ENCODE measurements at regions not wholly inside any gene's neighbourhood (a gene's known extent, or its start where the extent isn't known, plus 50 kb on each side); places are given as distances from the start of the nearest gene placed in this dataset.
A peak's percentile ranks its signal among the peaks of the same experiment; 100 is the strongest.

- Mint-ChIP-seq H3K4me1 (no peaks in the 10 kb centered on the region), H3K9me3 (peaks cover 16% of the 10 kb centered on the region; the same call in 1 of the 2 replicates), H3K36me3 (peaks cover 12% of the 10 kb centered on the region; the same call in 1 of the 2 replicates), H3K27ac (no peak overlapping the region), H3K4me3 (no peak overlapping the region), H3K27me3 (ENCODE audit: low read depth) (no peaks in the 10 kb centered on the region)
- ATAC-seq (no peak), DNase-seq (ENCODE audit: low spot score) (no peak)
- POLR2A ChIA-PET = no interaction called here
- CTCF ChIA-PET = no interaction called here
- no peak for TF ChIP-seq ZNF317 (CRISPR knock-in tag; IDR thresholded peaks at IDR 0.05; ENCODE audit: borderline replicate concordance, low read depth)
- no peak for TF ChIP-seq MYBL2 (CRISPR knock-in tag; IDR thresholded peaks at IDR 0.05)
- no peak for TF ChIP-seq HMGXB4 (CRISPR knock-in tag; IDR thresholded peaks at IDR 0.05)
These were observed 1183.8 kb downstream of the HACE1 start for GRCh38 chr6:103675807-103676406.

DNA sequence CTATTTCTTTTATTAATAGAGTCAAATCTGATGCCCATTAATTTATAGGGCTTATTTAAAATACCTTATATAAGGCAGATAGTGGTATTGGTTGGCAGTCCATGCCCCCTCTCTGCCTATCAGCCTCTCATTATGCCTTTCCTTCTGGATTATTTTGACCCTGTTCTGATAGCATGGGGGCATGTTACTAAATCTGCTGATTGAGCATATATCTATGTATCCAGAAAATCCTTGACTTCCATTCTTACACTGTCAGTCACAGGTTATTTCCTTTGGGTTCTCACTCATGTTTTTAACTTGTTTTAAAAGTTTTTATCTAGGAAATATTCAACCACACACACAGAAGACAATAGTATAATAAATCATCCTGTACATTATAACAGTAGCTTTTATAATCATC is 1184.9 kb downstream of the HACE1 start:
- no peaks in the 10 kb centered on the region for H3K27me3 Mint-ChIP-seq (ENCODE audit: low read depth)
- H3K9me3 Mint-ChIP-seq = peaks cover 16% of the 10 kb centered on the region; the same call in 1 of the 2 replicates
- no peaks in the 10 kb centered on the region for H3K4me1 Mint-ChIP-seq
- POLR2A ChIA-PET = no interaction called here
- H3K27ac Mint-ChIP-seq = no peak overlapping the region
- TF ChIP-seq IRF2 (CRISPR knock-in tag; IDR thresholded peaks at IDR 0.05; ENCODE audit: borderline replicate concordance, low read depth) = no peak
- TF ChIP-seq ZNF263 (CRISPR knock-in tag; IDR thresholded peaks at IDR 0.05; ENCODE audit: low read depth) = no peak
- TF ChIP-seq ZNF317 (CRISPR knock-in tag; IDR thresholded peaks at IDR 0.05; ENCODE audit: borderline replicate concordance, low read depth) = no peak
- TF ChIP-seq, protein P1, sequence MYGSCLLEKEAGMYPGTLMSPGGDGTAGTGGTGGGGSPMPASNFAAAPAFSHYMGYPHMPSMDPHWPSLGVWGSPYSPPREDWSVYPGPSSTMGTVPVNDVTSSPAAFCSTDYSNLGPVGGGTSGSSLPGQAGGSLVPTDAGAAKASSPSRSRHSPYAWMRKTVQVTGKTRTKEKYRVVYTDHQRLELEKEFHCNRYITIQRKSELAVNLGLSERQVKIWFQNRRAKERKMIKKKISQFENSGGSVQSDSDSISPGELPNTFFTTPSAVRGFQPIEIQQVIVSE (CRISPR knock-in tag; IDR thresholded peaks at IDR 0.05; ENCODE audit: borderline replicate concordance) = no peak
- TF ChIP-seq, protein P2, sequence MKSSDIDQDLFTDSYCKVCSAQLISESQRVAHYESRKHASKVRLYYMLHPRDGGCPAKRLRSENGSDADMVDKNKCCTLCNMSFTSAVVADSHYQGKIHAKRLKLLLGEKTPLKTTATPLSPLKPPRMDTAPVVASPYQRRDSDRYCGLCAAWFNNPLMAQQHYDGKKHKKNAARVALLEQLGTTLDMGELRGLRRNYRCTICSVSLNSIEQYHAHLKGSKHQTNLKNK (CRISPR knock-in tag; IDR thresholded peaks at IDR 0.05) = no peak
- TF ChIP-seq CREB1 (CRISPR knock-in tag; IDR thresholded peaks at IDR 0.05) = no peak
- TF ChIP-seq, protein P3, sequence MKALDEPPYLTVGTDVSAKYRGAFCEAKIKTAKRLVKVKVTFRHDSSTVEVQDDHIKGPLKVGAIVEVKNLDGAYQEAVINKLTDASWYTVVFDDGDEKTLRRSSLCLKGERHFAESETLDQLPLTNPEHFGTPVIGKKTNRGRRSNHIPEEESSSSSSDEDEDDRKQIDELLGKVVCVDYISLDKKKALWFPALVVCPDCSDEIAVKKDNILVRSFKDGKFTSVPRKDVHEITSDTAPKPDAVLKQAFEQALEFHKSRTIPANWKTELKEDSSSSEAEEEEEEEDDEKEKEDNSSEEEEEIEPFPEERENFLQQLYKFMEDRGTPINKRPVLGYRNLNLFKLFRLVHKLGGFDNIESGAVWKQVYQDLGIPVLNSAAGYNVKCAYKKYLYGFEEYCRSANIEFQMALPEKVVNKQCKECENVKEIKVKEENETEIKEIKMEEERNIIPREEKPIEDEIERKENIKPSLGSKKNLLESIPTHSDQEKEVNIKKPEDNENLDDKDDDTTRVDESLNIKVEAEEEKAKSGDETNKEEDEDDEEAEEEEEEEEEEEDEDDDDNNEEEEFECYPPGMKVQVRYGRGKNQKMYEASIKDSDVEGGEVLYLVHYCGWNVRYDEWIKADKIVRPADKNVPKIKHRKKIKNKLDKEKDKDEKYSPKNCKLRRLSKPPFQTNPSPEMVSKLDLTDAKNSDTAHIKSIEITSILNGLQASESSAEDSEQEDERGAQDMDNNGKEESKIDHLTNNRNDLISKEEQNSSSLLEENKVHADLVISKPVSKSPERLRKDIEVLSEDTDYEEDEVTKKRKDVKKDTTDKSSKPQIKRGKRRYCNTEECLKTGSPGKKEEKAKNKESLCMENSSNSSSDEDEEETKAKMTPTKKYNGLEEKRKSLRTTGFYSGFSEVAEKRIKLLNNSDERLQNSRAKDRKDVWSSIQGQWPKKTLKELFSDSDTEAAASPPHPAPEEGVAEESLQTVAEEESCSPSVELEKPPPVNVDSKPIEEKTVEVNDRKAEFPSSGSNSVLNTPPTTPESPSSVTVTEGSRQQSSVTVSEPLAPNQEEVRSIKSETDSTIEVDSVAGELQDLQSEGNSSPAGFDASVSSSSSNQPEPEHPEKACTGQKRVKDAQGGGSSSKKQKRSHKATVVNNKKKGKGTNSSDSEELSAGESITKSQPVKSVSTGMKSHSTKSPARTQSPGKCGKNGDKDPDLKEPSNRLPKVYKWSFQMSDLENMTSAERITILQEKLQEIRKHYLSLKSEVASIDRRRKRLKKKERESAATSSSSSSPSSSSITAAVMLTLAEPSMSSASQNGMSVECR (CRISPR knock-in tag; IDR thresholded peaks at IDR 0.05; ENCODE audit: borderline replicate concordance) = no peak
- TF ChIP-seq SP1 (CRISPR knock-in tag; conservative IDR thresholded peaks at IDR 0.05) = no peak
- TF ChIP-seq ZNF396 (CRISPR knock-in tag; IDR thresholded peaks at IDR 0.05; ENCODE audit: borderline replicate concordance) = no peak
- H3K4me3 Mint-ChIP-seq = no peak overlapping the region
- DNase-seq (ENCODE audit: low spot score) = no peak
- peaks cover 12% of the 10 kb centered on the region; the same call in 1 of the 2 replicates for H3K36me3 Mint-ChIP-seq
- CTCF ChIA-PET = no interaction called here
- ATAC-seq = no peak

GRCh38 chr6:103672169-103672568 is 1187.5 kb downstream of the HACE1 start:
- Mint-ChIP-seq H3K27ac (no peak overlapping the region), H3K9me3 (peaks cover 10% of the 10 kb centered on the region; the same call in 1 of the 2 replicates), H3K36me3 (peaks cover 4% of the 10 kb centered on the region; the same call in 1 of the 2 replicates), H3K27me3 (ENCODE audit: low read depth) (no peaks in the 10 kb centered on the region), H3K4me1 (no peaks in the 10 kb centered on the region), H3K4me3 (no peak overlapping the region)
- ATAC-seq (peak; percentile 47; the same call in 1 of the 2 replicates), DNase-seq (ENCODE audit: low spot score) (no peak)
- no peak for TF ChIP-seq MXD4 (CRISPR knock-in tag; IDR thresholded peaks at IDR 0.05; ENCODE audit: borderline replicate concordance)
- no peak for TF ChIP-seq MAX (CRISPR knock-in tag; IDR thresholded peaks at IDR 0.05)
- no peak for TF ChIP-seq USF2 (CRISPR knock-in tag; IDR thresholded peaks at IDR 0.05)
- TF ChIP-seq RELA (CRISPR knock-in tag; IDR thresholded peaks at IDR 0.05; ENCODE audit: borderline replicate concordance) = no peak
- TF ChIP-seq FOXJ3 (CRISPR knock-in tag; IDR thresholded peaks at IDR 0.05; ENCODE audit: borderline replicate concordance) = no peak
- no peak for TF ChIP-seq CREB1 (CRISPR knock-in tag; IDR thresholded peaks at IDR 0.05)
- no peak for TF ChIP-seq GABPB1 (CRISPR knock-in tag; IDR thresholded peaks at IDR 0.05)
- TF ChIP-seq, protein P4, sequence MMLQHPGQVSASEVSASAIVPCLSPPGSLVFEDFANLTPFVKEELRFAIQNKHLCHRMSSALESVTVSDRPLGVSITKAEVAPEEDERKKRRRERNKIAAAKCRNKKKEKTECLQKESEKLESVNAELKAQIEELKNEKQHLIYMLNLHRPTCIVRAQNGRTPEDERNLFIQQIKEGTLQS (CRISPR knock-in tag; conservative IDR thresholded peaks at IDR 0.05) = no peak
- no peak for TF ChIP-seq SMAD3 (CRISPR knock-in tag; IDR thresholded peaks at IDR 0.05; ENCODE audit: borderline replicate concordance)
- no peak for TF ChIP-seq ZNF232 (CRISPR knock-in tag; IDR thresholded peaks at IDR 0.05)
- no peak for TF ChIP-seq EMX1 (CRISPR knock-in tag; IDR thresholded peaks at IDR 0.05)
- no peak for TF ChIP-seq FOXP1 (CRISPR knock-in tag; IDR thresholded peaks at IDR 0.05; ENCODE audit: borderline replicate concordance)
- TF ChIP-seq ZNF263 (CRISPR knock-in tag; IDR thresholded peaks at IDR 0.05; ENCODE audit: low read depth) = no peak
- TF ChIP-seq ZBTB21 (CRISPR knock-in tag; IDR thresholded peaks at IDR 0.05; ENCODE audit: borderline replicate concordance) = no peak
- ChIA-PET POLR2A (no interaction called here), CTCF (no interaction called here)

Data from WTC11 (cell line).